ENCODE measurements at regions not wholly inside any gene's neighbourhood (a gene's known extent, or its start where the extent isn't known, plus 50 kb on each side); places are given as distances from the start of the nearest gene placed in this dataset.

GRCh38 chr9:115495052-115495635 is 377.2 kb upstream of the TNC start (continued):
- TF ChIP-seq TEAD2 (CRISPR knock-in tag; IDR thresholded peaks at IDR 0.05) (no peak), STAG1 (CRISPR knock-in tag; IDR thresholded peaks at IDR 0.05) (no peak), ZNF878 (CRISPR knock-in tag; IDR thresholded peaks at IDR 0.05) (peak; percentile 47; the same call in 1 of the 2 replicates), MIER3 (CRISPR knock-in tag; IDR thresholded peaks at IDR 0.05; ENCODE audit: borderline replicate concordance) (peak; percentile 75; the same call in 1 of the 2 replicates), ZNF567 (CRISPR knock-in tag; IDR thresholded peaks at IDR 0.05; ENCODE audit: borderline replicate concordance) (no peak), HNF4G (IDR thresholded peaks at IDR 0.05; ENCODE audit: borderline replicate concordance, low read depth, low read length) (no peak; the same call in 1 of the 2 replicates), HNF4G (CRISPR knock-in tag; IDR thresholded peaks at IDR 0.05; ENCODE audit: borderline replicate concordance, low read depth) (no peak), TFAP4 (IDR thresholded peaks at IDR 0.05; ENCODE audit: borderline replicate concordance, low read depth) (no peak), SNAI1 (CRISPR knock-in tag; IDR thresholded peaks at IDR 0.05; ENCODE audit: borderline replicate concordance) (no peak), ZKSCAN5 (CRISPR knock-in tag; IDR thresholded peaks at IDR 0.05) (no peak), ZNF510 (CRISPR knock-in tag; IDR thresholded peaks at IDR 0.05; ENCODE audit: low read depth) (no peak), CCDC6 (CRISPR knock-in tag; IDR thresholded peaks at IDR 0.05) (no peak; the same call in 1 of the 2 replicates), ZIK1 (CRISPR knock-in tag; IDR thresholded peaks at IDR 0.05; ENCODE audit: borderline replicate concordance, low read depth) (no peak), RNF219 (CRISPR knock-in tag; IDR thresholded peaks at IDR 0.05) (no peak), ZNF501 (CRISPR knock-in tag; IDR thresholded peaks at IDR 0.05) (no peak), SMAD9 (CRISPR knock-in tag; IDR thresholded peaks at IDR 0.05) (no peak), ZBTB42 (CRISPR knock-in tag; IDR thresholded peaks at IDR 0.05) (no peak), HOXA5 (CRISPR knock-in tag; IDR thresholded peaks at IDR 0.05) (peak; percentile 38; the same call in 1 of the 2 replicates), GTF3A (CRISPR knock-in tag; conservative IDR thresholded peaks at IDR 0.05) (no peak), LCORL (IDR thresholded peaks at IDR 0.05) (0 out of 2 replicates have a peak, but pooled peaks have one; percentile 41), LCORL (CRISPR knock-in tag; IDR thresholded peaks at IDR 0.05) (peak; percentile 37; the same call in 1 of the 2 replicates), ZNF446 (CRISPR knock-in tag; IDR thresholded peaks at IDR 0.05) (no peak), KAT2B (IDR thresholded peaks at IDR 0.05; ENCODE audit: borderline replicate concordance, low read depth, low read length) (no peak), HMGXB4 (CRISPR knock-in tag; IDR thresholded peaks at IDR 0.05; ENCODE audit: borderline replicate concordance in 1 of 2, low read depth in 1 of 2) (no peak), ZNF674 (CRISPR knock-in tag; IDR thresholded peaks at IDR 0.05; ENCODE audit: low read depth) (no peak), CENPBD1 (CRISPR knock-in tag; IDR thresholded peaks at IDR 0.05; ENCODE audit: borderline replicate concordance, low read depth) (no peak), SP4 (CRISPR knock-in tag; IDR thresholded peaks at IDR 0.05) (no peak)
